ENCODE measurements at regions not wholly inside any gene's neighbourhood (a gene's known extent, or its start where the extent isn't known, plus 50 kb on each side); places are given as distances from the start of the nearest gene placed in this dataset.

- Histone ChIP-seq H3K9ac (ENCODE audit: control insufficient read depth, extremely low read depth, insufficient read depth, low read length) (no peak overlapping the region), H3K27me3 (ENCODE audit: control insufficient read depth, extremely low read depth, insufficient read depth, low read length) (peaks cover 45% of the 10 kb centered on the region), H3K9me3 (ENCODE audit: control insufficient read depth, low read depth, low read length) (no peaks in the 10 kb centered on the region), H3K4me2 (ENCODE audit: control insufficient read depth, extremely low read depth, insufficient read depth, low read depth, low read length) (no peak overlapping the region), H3K27ac (ENCODE audit: control insufficient read depth, insufficient read depth, low read length) (no peak overlapping the region), H3K79me2 (ENCODE audit: control insufficient read depth, insufficient read depth, low read length) (no peaks in the 10 kb centered on the region), H4K20me1 (ENCODE audit: control insufficient read depth, extremely low read depth, insufficient read depth, low read length) (no peaks in the 10 kb centered on the region), H3K4me1 (ENCODE audit: control insufficient read depth, extremely low read depth, insufficient read depth, low read length) (no peaks in the 10 kb centered on the region), H3K4me3 (ENCODE audit: control insufficient read depth in 2 of 3, extremely low read depth in 1 of 3, insufficient read depth in 2 of 3, low read depth in 1 of 3, low read length in 3 of 3) (no peak overlapping the region), H3K36me3 (ENCODE audit: control insufficient read depth in 2 of 2, extremely low read depth in 1 of 2, insufficient read depth in 2 of 2, low read length in 2 of 2) (no peaks in the 10 kb centered on the region), H3K9me1 (ENCODE audit: control insufficient read depth, extremely low read depth, insufficient read depth, low read length) (no peaks in the 10 kb centered on the region), H2AFZ (ENCODE audit: control insufficient read depth, low read length) (no peak overlapping the region)
- TF ChIP-seq EZH2 (IDR thresholded peaks at IDR 0.05; ENCODE audit: low read length): no peak
- no peak for TF ChIP-seq CTCF (optimal IDR thresholded peaks at IDR 0.05 in 1 of 3, IDR thresholded peaks at IDR 0.05 in 1 of 3, conservative IDR thresholded peaks at IDR 0.05 in 1 of 3; ENCODE audit: extremely low read depth in 1 of 3, insufficient read depth in 2 of 3, low read length in 3 of 3)
- no peak for DNase-seq (ENCODE audit: low read depth, low spot score)
- FAIRE-seq: no peak
- dilution Hi-C loops (cut with MboI; ENCODE audit: extremely low pct_ligation_motif_present, low sequenced_read_pairs): no loop called here
Measured at GRCh38 chr14:100666403-100666802, 60.3 kb upstream of the DLK1 start.

- Histone ChIP-seq H3K4me1 (ENCODE audit: control insufficient read depth, extremely low read depth, insufficient read depth, low read length) (no peaks in the 10 kb centered on the region), H2AFZ (ENCODE audit: control insufficient read depth, low read length) (no peak overlapping the region), H3K79me2 (ENCODE audit: control insufficient read depth, insufficient read depth, low read length) (no peaks in the 10 kb centered on the region), H3K9ac (ENCODE audit: control insufficient read depth, extremely low read depth, insufficient read depth, low read length) (no peak overlapping the region), H3K9me1 (ENCODE audit: control insufficient read depth, extremely low read depth, insufficient read depth, low read length) (no peaks in the 10 kb centered on the region), H4K20me1 (ENCODE audit: control insufficient read depth, extremely low read depth, insufficient read depth, low read length) (no peaks in the 10 kb centered on the region), H3K4me3 (ENCODE audit: control insufficient read depth in 2 of 3, extremely low read depth in 1 of 3, insufficient read depth in 2 of 3, low read depth in 1 of 3, low read length in 3 of 3) (no peak overlapping the region), H3K27me3 (ENCODE audit: control insufficient read depth, extremely low read depth, insufficient read depth, low read length) (peaks cover 49% of the 10 kb centered on the region), H3K27ac (ENCODE audit: control insufficient read depth, insufficient read depth, low read length) (no peak overlapping the region), H3K9me3 (ENCODE audit: control insufficient read depth, low read depth, low read length) (no peaks in the 10 kb centered on the region), H3K36me3 (ENCODE audit: control insufficient read depth in 2 of 2, extremely low read depth in 1 of 2, insufficient read depth in 2 of 2, low read length in 2 of 2) (no peaks in the 10 kb centered on the region), H3K4me2 (ENCODE audit: control insufficient read depth, extremely low read depth, insufficient read depth, low read depth, low read length) (no peak overlapping the region)
- FAIRE-seq: no peak
- no peak for DNase-seq (ENCODE audit: low read depth, low spot score)
- dilution Hi-C loops (cut with MboI; ENCODE audit: extremely low pct_ligation_motif_present, low sequenced_read_pairs): no loop called here
- TF ChIP-seq EZH2 (IDR thresholded peaks at IDR 0.05; ENCODE audit: low read length): no peak
- TF ChIP-seq CTCF (optimal IDR thresholded peaks at IDR 0.05 in 1 of 3, IDR thresholded peaks at IDR 0.05 in 1 of 3, conservative IDR thresholded peaks at IDR 0.05 in 1 of 3; ENCODE audit: extremely low read depth in 1 of 3, insufficient read depth in 2 of 3, low read length in 3 of 3): no peak
Measured at GRCh38 chr14:100666851-100667250, 59.8 kb upstream of the DLK1 start.
